ENCODE measurements at regions not wholly inside any gene's neighbourhood (a gene's known extent, or its start where the extent isn't known, plus 50 kb on each side); places are given as distances from the start of the nearest gene placed in this dataset.

- no peak for TF ChIP-seq CTCF (conservative IDR thresholded peaks at IDR 0.05)
- TF ChIP-seq EZH2 (IDR thresholded peaks at IDR 0.05; ENCODE audit: low read depth) = no peak
These were observed 221.2 kb upstream of the APCDD1 start for GRCh38 chr18:10233082-10233875.
